ENCODE measurements at regions not wholly inside any gene's neighbourhood (a gene's known extent, or its start where the extent isn't known, plus 50 kb on each side); places are given as distances from the start of the nearest gene placed in this dataset.

- no peak for TF ChIP-seq CTCF (IDR thresholded peaks at IDR 0.05)
- TF ChIP-seq POLR2AphosphoS5 (IDR thresholded peaks at IDR 0.05; ENCODE audit: low read depth, low read length) = no peak
- no peak for TF ChIP-seq MXI1 (IDR thresholded peaks at IDR 0.05; ENCODE audit: low read depth, low read length)
- no peak for TF ChIP-seq RFX5 (IDR thresholded peaks at IDR 0.05; ENCODE audit: low read length)
- no peak for TF ChIP-seq EZH2phosphoT487 (IDR thresholded peaks at IDR 0.05; ENCODE audit: borderline replicate concordance, low read depth)
These were observed 83.0 kb downstream of the SEC61B start for GRCh38 chr9:99305124-99305523.
